ENCODE measurements at regions not wholly inside any gene's neighbourhood (a gene's known extent, or its start where the extent isn't known, plus 50 kb on each side); places are given as distances from the start of the nearest gene placed in this dataset.
A peak's percentile ranks its signal among the peaks of the same experiment; 100 is the strongest.

- DNase-seq: peak; percentile 57
Measured at GRCh38 chr1:121117622-121118479, 66.3 kb downstream of the FAM72B start.

Measured in retina (tissue), 1 donor.